Muscle layer of duodenum (tissue), 2 donors: ENCODE measurements at regions not wholly inside any gene's neighbourhood (a gene's known extent, or its start where the extent isn't known, plus 50 kb on each side); places are given as distances from the start of the nearest gene placed in this dataset.

ENCODE experiments used
- H3K27ac ChIP-seq: one replicate; pipeline ENCODE4 v1.7.0; 2013; ENCODE audit warnings: mild to moderate bottlenecking, low read length
- H3K27me3 ChIP-seq: one replicate; pipeline ENCODE4 v1.7.0; 2013; ENCODE audit warnings: low read depth, mild to moderate bottlenecking, control low read depth, low read length
- H3K36me3 ChIP-seq, 2 donors: one replicate each; pipeline ENCODE4 v1.7.0; 2013; ENCODE audit warnings: low read length in 2 of 2, control low read depth in 1 of 2, mild to moderate bottlenecking in 1 of 2; ENCODE audit not compliant: insufficient read depth in 2 of 2, control insufficient read depth in 1 of 2
- H3K4me1 ChIP-seq, 2 donors: one replicate each; pipeline ENCODE4 v1.7.0; 2013; ENCODE audit warnings: low read length in 2 of 2, mild to moderate bottlenecking in 2 of 2, control low read depth in 1 of 2, moderate library complexity in 1 of 2; ENCODE audit not compliant: insufficient read depth in 2 of 2, control insufficient read depth in 1 of 2
- H3K4me3 ChIP-seq, 2 donors: one replicate each; pipeline ENCODE4 v1.7.0; 2013; ENCODE audit warnings: low read length in 2 of 2, low read depth in 1 of 2, mild to moderate bottlenecking in 1 of 2
- H3K9me3 ChIP-seq, 2 donors: one replicate each; pipeline ENCODE4 v1.7.0; 2013; ENCODE audit warnings: low read length in 2 of 2, control low read depth in 1 of 2, mild to moderate bottlenecking in 1 of 2; ENCODE audit not compliant: control insufficient read depth in 1 of 2
- donor health status: healthy.

DNA sequence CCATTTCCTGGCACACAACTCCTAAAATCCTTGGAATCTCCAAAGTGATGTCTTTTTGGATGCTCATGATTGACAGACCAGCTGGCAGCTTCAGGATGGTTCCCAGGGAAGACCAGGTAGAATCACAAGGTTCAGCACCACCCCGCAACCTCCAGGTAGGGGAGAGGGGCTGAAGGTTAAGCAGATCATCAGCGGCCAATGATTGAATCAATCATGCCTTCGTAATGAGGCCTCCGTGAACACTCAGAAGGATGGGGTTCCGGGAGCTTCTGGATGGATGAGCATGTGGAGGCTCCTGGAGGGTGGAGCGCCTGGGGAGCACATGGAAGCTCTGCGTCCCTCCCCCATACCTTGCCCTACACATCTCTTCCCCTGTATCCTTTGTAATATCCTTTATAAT lies 185.9 kb downstream of the SEC14L1 start:
- H3K4me1 ChIP-seq, result peaks cover 15 to 30% of the 10 kb centered on the region in 2 donors
- H3K4me3 ChIP-seq, result no peak overlapping the region
- no peaks in the 10 kb centered on the region for H3K9me3 ChIP-seq
- H3K27ac ChIP-seq, result no peak overlapping the region
- no peaks in the 10 kb centered on the region for H3K27me3 ChIP-seq
- no peaks in the 10 kb centered on the region for H3K36me3 ChIP-seq

DNA sequence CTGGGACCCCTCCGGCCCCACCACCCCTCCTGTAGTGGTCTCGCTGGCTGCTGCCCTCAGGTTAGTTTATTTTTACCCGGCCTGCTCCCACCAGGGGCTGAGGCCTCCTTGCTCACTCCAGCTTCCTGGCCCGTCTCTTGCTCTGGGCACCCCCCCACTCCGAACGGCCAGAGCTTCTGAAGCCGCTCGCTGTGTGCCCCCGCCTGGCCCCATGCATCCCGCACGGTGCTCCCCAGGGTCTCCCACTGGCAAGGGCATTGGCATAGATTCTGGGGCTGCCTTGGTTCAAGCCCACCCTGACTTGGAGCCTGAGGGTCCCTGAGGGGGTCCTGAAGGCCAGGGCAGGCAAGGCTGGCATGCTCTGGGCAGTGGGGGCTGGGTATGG lies 186.4 kb downstream of the SEC14L1 start:
- Histone ChIP-seq H3K36me3 (no peaks in the 10 kb centered on the region), H3K9me3 (no peaks in the 10 kb centered on the region), H3K27me3 (no peaks in the 10 kb centered on the region), H3K4me3 (no peak overlapping the region), H3K27ac (no peak overlapping the region), H3K4me1 (peaks cover 15 to 36% of the 10 kb centered on the region in 2 donors)

DNA sequence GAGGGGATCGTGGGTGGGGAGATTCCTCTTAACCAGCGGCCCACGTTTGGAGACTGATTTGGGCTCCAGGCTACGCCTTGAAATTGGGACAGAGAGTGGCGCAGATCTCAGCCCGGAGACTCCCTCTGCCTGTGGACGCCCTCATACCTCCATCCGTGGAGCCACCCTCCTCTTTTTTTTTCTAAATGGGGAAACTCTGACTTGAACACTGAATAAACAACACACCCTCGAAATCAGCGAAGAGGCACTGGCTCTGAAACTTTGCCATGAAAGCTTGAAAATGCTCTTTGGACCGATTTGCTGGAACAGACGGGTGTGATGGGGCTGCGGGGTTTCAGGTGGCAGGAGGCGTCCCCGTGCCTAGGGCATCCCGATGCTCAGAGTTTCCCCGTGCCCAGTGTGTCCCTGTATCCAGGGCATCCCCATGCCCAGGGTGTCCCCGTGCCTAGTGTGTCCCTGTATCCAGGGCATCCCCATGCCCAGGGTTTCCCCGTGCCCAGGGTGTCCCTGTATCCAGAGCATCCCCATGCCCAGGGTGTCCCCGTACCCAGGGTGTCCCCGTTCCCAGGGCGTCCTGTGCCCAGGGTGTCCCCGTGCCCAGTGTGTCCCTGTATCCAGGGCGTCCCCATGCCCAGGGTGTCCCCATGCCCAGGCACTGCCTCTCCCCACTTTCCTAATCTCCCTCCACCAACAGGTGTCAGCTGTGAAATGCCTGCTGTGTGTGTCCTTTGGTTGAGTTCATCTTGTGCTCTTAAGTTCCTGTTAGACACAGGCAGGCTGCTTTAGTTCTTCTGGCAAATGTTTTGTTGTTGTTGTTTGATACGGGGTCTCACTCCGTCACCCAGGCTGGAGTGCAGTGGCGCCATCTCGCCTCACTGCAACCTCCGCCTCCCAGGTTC lies 187.0 kb downstream of the SEC14L1 start:
- Histone ChIP-seq H3K27ac (no peak overlapping the region), H3K36me3 (no peaks in the 10 kb centered on the region), H3K27me3 (no peaks in the 10 kb centered on the region), H3K4me3 (no peak overlapping the region), H3K9me3 (no peaks in the 10 kb centered on the region), H3K4me1 (peaks cover 15 to 30% of the 10 kb centered on the region in 2 donors)

DNA sequence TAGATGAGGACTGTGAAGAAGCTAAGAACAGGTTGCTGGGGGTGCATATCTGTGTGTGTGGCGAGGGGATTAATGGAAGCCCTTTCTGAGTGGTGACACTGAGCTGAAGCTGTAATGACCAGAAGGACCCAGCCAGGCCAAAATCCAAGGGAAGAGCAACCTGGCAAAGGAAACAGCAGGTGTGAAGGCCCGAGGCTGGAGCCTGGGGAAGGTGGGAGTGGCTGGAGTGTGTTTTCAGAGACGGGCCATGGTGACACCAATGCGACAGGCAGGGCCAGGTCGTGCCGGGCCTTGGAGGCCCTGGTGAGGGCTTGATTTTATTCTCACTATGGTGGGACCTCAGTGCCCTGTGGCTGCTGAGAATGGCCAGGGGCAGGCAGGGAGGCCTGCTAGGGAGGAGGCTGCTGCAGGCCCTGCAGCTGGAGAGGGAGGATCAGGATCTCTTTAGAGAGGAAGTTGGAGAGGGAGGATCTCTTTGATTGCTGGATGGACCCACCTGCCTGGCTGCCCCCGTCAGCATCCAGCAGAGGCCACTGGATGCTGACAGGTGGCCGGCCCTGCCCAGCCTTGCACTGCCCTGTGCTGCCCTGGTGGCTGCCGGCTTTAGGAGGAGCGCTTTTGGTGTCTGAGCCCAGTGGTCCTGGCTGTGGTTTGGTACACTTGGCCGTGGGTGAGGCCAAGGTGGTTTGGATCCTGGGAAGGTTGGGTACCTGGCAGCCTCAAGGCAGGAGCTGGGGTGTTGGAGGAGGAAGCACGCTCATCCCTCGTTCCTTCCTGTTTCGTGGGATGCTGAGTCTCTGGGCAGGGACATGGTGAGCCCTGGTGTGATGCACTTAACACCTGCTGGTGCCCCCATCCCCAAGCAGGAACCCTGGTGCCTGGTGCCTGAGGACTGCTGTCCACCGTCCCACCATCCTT lies 188.3 kb downstream of the SEC14L1 start:
- Histone ChIP-seq H3K4me3 (no peak overlapping the region), H3K27ac (no peak overlapping the region), H3K27me3 (no peaks in the 10 kb centered on the region), H3K9me3 (no peaks in the 10 kb centered on the region), H3K4me1 (peaks cover 10 to 19% of the 10 kb centered on the region in 2 donors), H3K36me3 (no peaks in the 10 kb centered on the region)

DNA sequence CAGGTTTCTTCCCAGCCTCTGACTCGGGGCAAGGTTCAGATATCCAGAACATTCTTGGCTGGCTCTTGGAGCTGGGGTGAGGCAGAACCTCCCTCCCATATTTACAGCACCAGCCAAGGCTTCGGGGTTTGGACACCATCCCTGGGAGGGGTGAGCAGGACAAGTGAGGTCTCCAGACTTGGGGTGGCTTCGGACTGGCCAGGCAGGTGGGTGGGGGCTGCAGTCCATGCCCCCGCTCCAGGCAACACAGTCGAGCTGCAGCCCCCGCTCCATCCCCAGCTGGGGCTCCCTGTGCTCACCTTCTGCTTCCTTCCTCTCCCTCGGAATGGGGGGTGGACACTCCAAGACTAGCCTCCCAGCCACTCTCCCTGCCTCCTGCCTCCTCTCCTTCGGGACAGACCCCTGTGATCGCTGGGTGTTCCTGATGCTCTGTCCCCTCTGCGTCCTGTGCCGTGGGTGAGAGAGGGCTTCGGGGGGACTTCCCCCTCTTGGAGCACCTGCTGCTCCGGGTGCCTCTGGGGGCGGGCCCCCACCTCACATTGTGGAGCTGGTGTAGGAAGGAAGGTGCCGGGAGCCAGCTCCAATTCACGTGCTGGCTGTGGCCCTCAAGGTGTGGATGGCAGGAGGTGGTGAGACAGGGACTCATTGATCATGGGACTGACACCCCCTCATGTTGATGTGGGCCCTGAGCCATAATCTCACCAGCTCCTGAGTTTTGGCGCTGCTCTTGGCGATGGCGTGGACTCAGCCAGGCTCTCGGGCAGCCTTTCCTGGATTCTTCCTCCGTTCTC lies 189.2 kb downstream of the SEC14L1 start:
- no peak overlapping the region for H3K27ac ChIP-seq
- no peak overlapping the region for H3K4me3 ChIP-seq
- H3K27me3 ChIP-seq, result no peaks in the 10 kb centered on the region
- no peaks in the 10 kb centered on the region for H3K9me3 ChIP-seq
- H3K4me1 ChIP-seq, result peaks cover 10 to 14% of the 10 kb centered on the region in 2 donors
- H3K36me3 ChIP-seq, result no peaks in the 10 kb centered on the region

DNA sequence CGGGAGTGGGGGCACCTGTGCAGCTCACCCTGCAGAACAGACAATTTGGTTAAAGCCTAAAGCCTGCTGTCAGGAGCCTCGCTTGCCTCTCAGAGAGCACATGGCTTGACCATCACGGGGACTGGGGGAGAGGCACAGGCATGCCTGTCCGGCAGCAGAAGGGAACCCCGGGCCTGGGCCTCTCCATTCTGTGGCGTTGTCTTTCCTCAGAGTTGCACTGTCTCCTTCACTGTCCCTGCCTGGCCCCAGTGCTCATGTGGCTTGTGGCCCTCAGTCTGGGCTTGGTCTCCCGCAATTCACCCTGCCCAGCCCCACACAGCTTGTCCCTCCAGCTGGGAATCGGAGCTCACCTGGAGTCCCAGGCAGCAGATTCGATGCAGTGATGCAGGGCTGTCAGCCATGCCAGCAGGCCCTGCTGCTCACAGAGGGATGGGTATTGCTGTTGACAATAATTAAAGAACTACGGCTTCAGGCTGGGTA lies 189.9 kb downstream of the SEC14L1 start:
- no peaks in the 10 kb centered on the region for H3K27me3 ChIP-seq
- no peak overlapping the region for H3K27ac ChIP-seq
- no peaks in the 10 kb centered on the region for H3K9me3 ChIP-seq
- no peaks in the 10 kb centered on the region for H3K36me3 ChIP-seq
- H3K4me3 ChIP-seq, result no peak overlapping the region
- peaks cover 6 to 14% of the 10 kb centered on the region in 2 donors for H3K4me1 ChIP-seq

DNA sequence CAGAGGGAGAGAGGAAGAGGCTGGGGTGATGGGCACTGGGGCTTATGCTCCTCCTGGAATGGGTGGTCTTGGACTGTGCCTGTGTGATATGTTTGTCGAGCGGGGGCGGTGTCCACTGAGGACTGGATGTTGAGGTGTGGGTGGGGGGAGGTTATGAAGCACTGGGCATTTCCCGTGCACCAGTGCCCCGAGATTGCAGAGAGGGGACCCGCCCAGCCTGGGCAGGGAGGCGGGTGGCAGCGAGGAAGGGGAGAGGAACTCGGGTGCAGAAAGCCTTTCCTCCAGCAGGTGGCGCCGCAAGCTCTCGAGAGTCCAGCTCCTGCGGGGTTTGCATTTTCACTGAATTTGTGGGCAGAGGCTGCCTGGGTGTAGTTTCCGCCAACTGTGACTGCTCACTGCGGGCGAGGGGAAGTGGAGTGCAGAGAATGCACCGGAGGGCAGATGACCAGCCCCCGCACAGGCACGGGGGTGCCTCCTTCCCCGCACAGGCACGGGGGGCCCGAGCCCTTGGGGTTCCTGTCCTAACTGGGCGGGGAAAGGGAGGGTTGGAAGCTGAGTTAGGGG lies 190.6 kb downstream of the SEC14L1 start:
- peaks cover 0 to 12% of the 10 kb centered on the region in 2 donors for H3K4me1 ChIP-seq

DNA sequence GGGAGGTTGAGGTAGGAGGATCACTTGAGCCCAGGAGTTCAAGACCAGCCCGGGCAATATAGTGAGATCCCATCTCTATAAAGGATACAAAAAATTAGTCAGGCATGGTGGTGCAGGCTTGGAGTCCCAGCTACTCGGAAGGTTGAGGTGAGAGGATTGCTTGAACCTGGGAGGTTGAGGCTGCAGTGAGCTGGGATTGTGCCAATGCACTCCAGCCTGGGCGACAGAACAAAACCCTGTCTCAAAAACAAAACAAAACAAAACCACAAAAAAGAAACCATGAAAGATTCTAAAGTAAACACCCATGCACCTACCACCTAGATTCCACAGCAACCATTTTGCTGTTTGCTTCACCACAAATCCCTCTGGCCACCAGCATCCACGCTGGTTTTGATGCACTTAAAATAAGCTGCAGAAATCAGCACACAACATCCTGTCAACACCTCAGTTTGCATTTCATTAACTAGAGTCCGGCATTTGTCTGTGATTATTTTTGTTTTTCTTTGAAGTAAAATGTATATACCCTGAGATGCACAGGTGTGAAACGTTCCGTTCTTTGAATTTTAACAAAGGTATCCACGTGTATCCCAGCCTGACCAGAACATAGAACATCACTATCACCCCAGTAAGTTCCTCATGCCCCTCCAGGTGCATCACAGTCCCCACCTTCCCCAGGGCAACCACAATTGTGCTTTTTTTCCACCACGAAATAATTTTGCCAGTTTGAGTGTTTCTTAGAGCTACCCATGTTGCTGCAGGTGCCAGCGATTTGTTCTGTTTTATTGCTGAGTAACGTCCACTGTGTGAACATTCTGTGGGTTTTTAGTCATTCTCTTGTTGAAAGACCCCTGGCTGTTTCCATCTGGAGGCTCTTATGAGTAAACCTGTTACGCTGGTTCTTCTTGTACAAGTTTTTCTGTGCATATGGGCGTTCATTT lies 191.5 kb downstream of the SEC14L1 start:
- Histone ChIP-seq H3K27ac (no peak overlapping the region), H3K4me1 (peaks cover 0 to 12% of the 10 kb centered on the region in 2 donors), H3K9me3 (no peaks in the 10 kb centered on the region), H3K4me3 (peak overlapping the region in 1 of 2 donors; percentile 23), H3K36me3 (no peaks in the 10 kb centered on the region), H3K27me3 (no peaks in the 10 kb centered on the region)

More for the DNA sequence above, 190.6 kb downstream of the SEC14L1 start:
- Histone ChIP-seq H3K9me3 (no peaks in the 10 kb centered on the region), H3K27ac (no peak overlapping the region), H3K4me3 (peak overlapping the region in 1 of 2 donors; percentile 23), H3K27me3 (no peaks in the 10 kb centered on the region), H3K36me3 (no peaks in the 10 kb centered on the region)

DNA sequence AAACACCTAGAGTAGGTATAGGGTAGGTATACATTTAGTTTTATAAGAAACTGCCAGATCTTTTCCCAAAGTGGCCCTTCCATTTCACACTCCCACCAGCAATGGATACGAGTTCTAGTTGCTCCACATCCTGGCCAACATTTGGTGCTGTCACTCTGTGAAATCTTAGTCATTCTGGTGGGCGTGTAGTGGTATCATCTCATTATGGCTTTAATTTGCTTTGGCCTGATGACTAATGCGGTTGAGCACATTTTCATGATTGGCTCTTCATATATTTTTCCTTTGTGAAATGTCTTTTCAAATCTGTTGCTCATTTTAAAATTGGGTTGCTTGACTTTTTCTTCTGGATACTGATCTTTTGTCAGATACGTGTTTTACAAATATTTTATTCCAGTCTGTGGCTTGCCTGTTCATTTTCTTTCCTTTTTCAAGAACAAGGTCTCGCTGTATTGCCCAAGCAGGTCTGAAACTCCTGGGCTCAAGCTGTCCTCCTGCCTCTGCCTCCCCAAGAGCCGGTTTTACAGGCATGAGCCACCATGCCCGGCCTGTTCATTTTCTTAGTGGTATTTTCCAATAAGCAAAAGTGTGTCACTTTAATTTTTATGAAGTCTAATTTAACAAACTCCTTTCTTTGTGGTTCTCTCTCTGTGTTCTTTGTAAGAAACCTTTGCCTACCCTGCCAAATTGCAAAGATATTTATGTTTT lies 192.4 kb downstream of the SEC14L1 start:
- Histone ChIP-seq H3K4me1 (peaks cover 0 to 12% of the 10 kb centered on the region in 2 donors), H3K27me3 (no peaks in the 10 kb centered on the region), H3K9me3 (no peaks in the 10 kb centered on the region), H3K36me3 (no peaks in the 10 kb centered on the region), H3K4me3 (no peak overlapping the region), H3K27ac (no peak overlapping the region)
